HPDE6-E6E7 (cell line): ENCODE measurements at regions not wholly inside any gene's neighbourhood (a gene's known extent, or its start where the extent isn't known, plus 50 kb on each side); places are given as distances from the start of the nearest gene placed in this dataset.

Experiments
- DNase-seq: peaks from one replicate; pipeline ENCODE4 v3.0.0; 2011; ENCODE audit warnings: missing footprints; ENCODE audit errors: extremely low spot score

GRCh38 chr1:17930635-17931034 lies 175.5 kb downstream of the ACTL8 start:
- no peak for DNase-seq

GRCh38 chr1:17932164-17932563 lies 175.4 kb upstream of the IGSF21 start:
- DNase-seq = no peak

- no peak for DNase-seq
Observed at GRCh38 chr1:17933501-17933900, 174.1 kb upstream of the IGSF21 start.

GRCh38 chr1:17933971-17934370 lies 173.6 kb upstream of the IGSF21 start:
- DNase-seq = no peak

- no peak for DNase-seq
Observed at GRCh38 chr1:17935230-17935629, 172.4 kb upstream of the IGSF21 start.

- no peak for DNase-seq
Observed at GRCh38 chr1:17941431-17942189, 166.0 kb upstream of the IGSF21 start.

- no peak for DNase-seq
Observed at GRCh38 chr1:17943506-17943905, 164.1 kb upstream of the IGSF21 start.

GRCh38 chr1:17944646-17945045 lies 163.0 kb upstream of the IGSF21 start:
- no peak for DNase-seq

- no peak for DNase-seq
Observed at GRCh38 chr1:17946434-17946833, 161.2 kb upstream of the IGSF21 start.

GRCh38 chr1:17948594-17948993 lies 159.0 kb upstream of the IGSF21 start:
- no peak for DNase-seq

- DNase-seq = no peak
Observed at GRCh38 chr1:17949511-17949910, 158.1 kb upstream of the IGSF21 start.

- DNase-seq = no peak
Observed at GRCh38 chr1:17950728-17951127, 156.9 kb upstream of the IGSF21 start.

- DNase-seq = no peak
Observed at GRCh38 chr1:17952506-17952905, 155.1 kb upstream of the IGSF21 start.

GRCh38 chr1:17953921-17954320 lies 153.7 kb upstream of the IGSF21 start:
- DNase-seq = no peak

GRCh38 chr1:17955302-17956285 lies 152.0 kb upstream of the IGSF21 start:
- no peak for DNase-seq

GRCh38 chr1:17957588-17958267 lies 149.9 kb upstream of the IGSF21 start:
- peak; percentile 4 for DNase-seq

- DNase-seq = no peak
Observed at GRCh38 chr1:17958704-17959103, 148.9 kb upstream of the IGSF21 start.

- no peak for DNase-seq
Observed at GRCh38 chr1:17963513-17963912, 144.1 kb upstream of the IGSF21 start.

- DNase-seq = no peak
Observed at GRCh38 chr1:17965515-17966100, 142.0 kb upstream of the IGSF21 start.

- no peak for DNase-seq
Observed at GRCh38 chr1:17966341-17966740, 141.3 kb upstream of the IGSF21 start.

- DNase-seq = no peak
Observed at GRCh38 chr1:17967623-17968255, 139.9 kb upstream of the IGSF21 start.
